ENCODE measurements at regions not wholly inside any gene's neighbourhood (a gene's known extent, or its start where the extent isn't known, plus 50 kb on each side); places are given as distances from the start of the nearest gene placed in this dataset.

GRCh38 chr2:104762031-104762430 lies 91.9 kb upstream of the POU3F3 start:
- no peak for TF ChIP-seq CTCF (IDR thresholded peaks at IDR 0.05)
- Histone ChIP-seq H3K4me1 (ENCODE audit: low read depth) (no peaks in the 10 kb centered on the region), H3K36me3 (ENCODE audit: low read depth) (no peaks in the 10 kb centered on the region), H3K4me3 (no peak overlapping the region), H3K9me3 (no peaks in the 10 kb centered on the region)
- no peak for DNase-seq
- ATAC-seq = no peak
- intact Hi-C loops (cut with DNase I, micrococcal nuclease) = no loop called here

GRCh38 chr2:104766683-104767082 lies 87.2 kb upstream of the POU3F3 start:
- ATAC-seq = no peak
- no peaks in the 10 kb centered on the region for H3K36me3 ChIP-seq (ENCODE audit: low read depth)
- no peaks in the 10 kb centered on the region for H3K9me3 ChIP-seq
- no peaks in the 10 kb centered on the region for H3K4me1 ChIP-seq (ENCODE audit: low read depth)
- intact Hi-C loops (cut with DNase I, micrococcal nuclease) = no loop called here
- DNase-seq = no peak
- no peak overlapping the region for H3K4me3 ChIP-seq
- TF ChIP-seq CTCF (IDR thresholded peaks at IDR 0.05) = no peak

GRCh38 chr2:104768694-104769093 lies 85.2 kb upstream of the POU3F3 start:
- ATAC-seq (no peak), DNase-seq (no peak)
- TF ChIP-seq CTCF (IDR thresholded peaks at IDR 0.05) = no peak
- no peaks in the 10 kb centered on the region for H3K9me3 ChIP-seq
- no peak overlapping the region for H3K4me3 ChIP-seq
- no peaks in the 10 kb centered on the region for H3K4me1 ChIP-seq (ENCODE audit: low read depth)
- H3K36me3 ChIP-seq (ENCODE audit: low read depth) = no peaks in the 10 kb centered on the region
- intact Hi-C loops (cut with DNase I, micrococcal nuclease) = no loop called here

GRCh38 chr2:104769096-104769495 lies 84.8 kb upstream of the POU3F3 start:
- ATAC-seq = no peak
- intact Hi-C loops (cut with DNase I, micrococcal nuclease) = no loop called here

GRCh38 chr2:104772996-104773395 lies 80.9 kb upstream of the POU3F3 start:
- Histone ChIP-seq H3K9me3 (no peaks in the 10 kb centered on the region), H3K4me3 (no peak overlapping the region), H3K4me1 (ENCODE audit: low read depth) (no peaks in the 10 kb centered on the region), H3K36me3 (ENCODE audit: low read depth) (no peaks in the 10 kb centered on the region)
- no peak for ATAC-seq
- no peak for DNase-seq
- intact Hi-C loops (cut with DNase I, micrococcal nuclease) = no loop called here
- no peak for TF ChIP-seq CTCF (IDR thresholded peaks at IDR 0.05)

More at GRCh38 chr2:104769096-104769495, 84.8 kb upstream of the POU3F3 start:
- H3K4me1 ChIP-seq (ENCODE audit: low read depth) = no peaks in the 10 kb centered on the region
- no peak overlapping the region for H3K4me3 ChIP-seq
- H3K36me3 ChIP-seq (ENCODE audit: low read depth) = no peaks in the 10 kb centered on the region
- no peaks in the 10 kb centered on the region for H3K9me3 ChIP-seq
- no peak for DNase-seq
- TF ChIP-seq CTCF (IDR thresholded peaks at IDR 0.05) = no peak

GRCh38 chr2:104774631-104775030 lies 79.3 kb upstream of the POU3F3 start:
- Histone ChIP-seq H3K4me3 (no peak overlapping the region), H3K4me1 (ENCODE audit: low read depth) (no peaks in the 10 kb centered on the region), H3K36me3 (ENCODE audit: low read depth) (no peaks in the 10 kb centered on the region), H3K9me3 (no peaks in the 10 kb centered on the region)
- intact Hi-C loops (cut with DNase I, micrococcal nuclease) = no loop called here
- DNase-seq (no peak), ATAC-seq (no peak)
- TF ChIP-seq CTCF (IDR thresholded peaks at IDR 0.05) = no peak

All from mucosa of descending colon (tissue), 3 donors.